Right lobe of liver (tissue), 4 donors: ENCODE measurements at regions not wholly inside any gene's neighbourhood (a gene's known extent, or its start where the extent isn't known, plus 50 kb on each side); places are given as distances from the start of the nearest gene placed in this dataset.

Source experiments
- CTCF ChIP-seq, 4 donors: fragments of 200-600 bp in 3 of 4; fragments of 450-650 bp in 1 of 4; IDR thresholded peaks; one replicate each; pipeline versions ENCODE4 v1.5.1 to v1.8.0; 2016 to 2022; ENCODE audit warnings: antibody characterized with exemption in 4 of 4, mild to moderate bottlenecking in 2 of 4
- POLR2A ChIP-seq: fragments of 450-650 bp; IDR thresholded peaks from one replicate; pipeline ENCODE4 v1.6.1; 2017; ENCODE audit warnings: antibody characterized with exemption, mild to moderate bottlenecking
- donor health status: DM: no; HTN: no; CAD: no.
- donor health status: DM: no; HTN: no; CAD: no.
- donor health status: DM: no; HTN: yes; CAD: no.

DNA sequence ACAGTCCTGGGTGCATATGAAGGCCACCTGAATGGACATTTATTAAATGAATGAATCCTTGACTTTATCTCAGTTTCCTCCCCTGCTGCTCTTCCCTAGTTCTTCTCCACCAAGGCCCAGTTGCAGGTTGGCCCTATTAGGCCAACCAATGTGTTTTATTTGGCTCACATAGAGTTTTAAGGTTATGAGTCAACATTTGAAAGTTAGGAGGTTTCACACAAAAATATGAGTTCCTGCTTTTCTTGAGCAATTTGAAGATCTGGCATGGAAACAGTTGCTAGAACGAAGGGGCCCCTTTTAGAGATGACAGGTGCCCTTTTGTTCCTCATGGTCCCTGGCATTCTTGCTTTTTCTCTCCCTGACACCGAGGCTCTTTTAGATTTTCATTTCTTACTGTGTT is 83.0 kb upstream of the PDZRN3 start:
- no peak for TF ChIP-seq CTCF (IDR thresholded peaks at IDR 0.05)
- no peak for TF ChIP-seq POLR2A
